Ascending aorta (tissue), 2 donors: ENCODE measurements at regions not wholly inside any gene's neighbourhood (a gene's known extent, or its start where the extent isn't known, plus 50 kb on each side); places are given as distances from the start of the nearest gene placed in this dataset.

Experiments
- DNase-seq, 2 donors: peaks; one replicate each; pipeline ENCODE4 v3.0.0-alpha.2; 2019; ENCODE audit warnings: low spot score in 2 of 2
- H3K27ac ChIP-seq, 2 donors: fragments of 200-600 bp; sonication (generic); one replicate each; pipeline ENCODE4 v1.5.1; 2016 to 2017; ENCODE audit warnings: mild to moderate bottlenecking in 1 of 2
- H3K27me3 ChIP-seq: fragments of 200-600 bp; sonication (generic); one replicate; pipeline ENCODE4 v1.5.1; 2017
- H3K36me3 ChIP-seq, 2 donors: fragments of 200-600 bp; sonication (generic); one replicate each; pipeline ENCODE4 v1.5.1; 2016
- H3K4me1 ChIP-seq, 2 donors: fragments of 200-600 bp; sonication (generic); one replicate each; pipeline ENCODE4 v1.5.1; 2016 to 2017; ENCODE audit warnings: mild to moderate bottlenecking in 1 of 2
- H3K4me3 ChIP-seq, 2 donors: fragments of 200-600 bp; sonication (generic); one replicate each; pipeline ENCODE4 v1.5.1; 2016 to 2017; ENCODE audit warnings: mild to moderate bottlenecking in 1 of 2
- H3K9me3 ChIP-seq, 2 donors: fragments of 200-600 bp; sonication (generic); one replicate each; pipeline ENCODE4 v1.5.1; 2016
- CTCF ChIP-seq, 3 experiments: fragments of 200-600 bp in 2 of 3; fragments of 450-650 bp in 1 of 3; sonication (generic) in 2 of 3; IDR thresholded peaks; one replicate each; pipeline ENCODE4 v1.5.1; 2016 to 2019; ENCODE audit warnings: antibody characterized with exemption in 3 of 3, mild to moderate bottlenecking in 1 of 3, moderate library complexity in 1 of 3
- intact Hi-C: fragments of 100-400 bp; cut with DNase I; formaldehyde crosslinking; loops from one replicate; pipeline ENCODE4 v1.15.1; 2023

GRCh38 chr18:41538751-41539150, 416.3 kb upstream of the PIK3C3 start:
- DNase-seq = no peak
- Histone ChIP-seq H3K36me3 (no peaks in the 10 kb centered on the region), H3K4me1 (no peaks in the 10 kb centered on the region), H3K4me3 (no peak overlapping the region), H3K27me3 (no peaks in the 10 kb centered on the region), H3K27ac (no peak overlapping the region), H3K9me3 (no peaks in the 10 kb centered on the region)
- TF ChIP-seq CTCF (IDR thresholded peaks at IDR 0.05) = no peak
- intact Hi-C loops = no loop called here

GRCh38 chr18:41537666-41538065, 417.4 kb upstream of the PIK3C3 start:
- Histone ChIP-seq H3K27me3 (no peaks in the 10 kb centered on the region), H3K36me3 (no peaks in the 10 kb centered on the region), H3K27ac (no peak overlapping the region), H3K4me3 (no peak overlapping the region), H3K9me3 (no peaks in the 10 kb centered on the region), H3K4me1 (no peaks in the 10 kb centered on the region)
- DNase-seq = no peak
- no peak for TF ChIP-seq CTCF (IDR thresholded peaks at IDR 0.05)
- intact Hi-C loops = no loop called here

- DNase-seq = no peak
- no peaks in the 10 kb centered on the region for H3K9me3 ChIP-seq
- no peak overlapping the region for H3K4me3 ChIP-seq
- intact Hi-C loops = no loop called here
- H3K27ac ChIP-seq = no peak overlapping the region
- no peaks in the 10 kb centered on the region for H3K27me3 ChIP-seq
- TF ChIP-seq CTCF (IDR thresholded peaks at IDR 0.05) = no peak
- H3K4me1 ChIP-seq = no peaks in the 10 kb centered on the region
- H3K36me3 ChIP-seq = no peaks in the 10 kb centered on the region
These were observed 422.5 kb upstream of the PIK3C3 start for GRCh38 chr18:41532344-41533086.

- no peak for TF ChIP-seq CTCF (IDR thresholded peaks at IDR 0.05)
- Histone ChIP-seq H3K27ac (no peak overlapping the region), H3K27me3 (no peaks in the 10 kb centered on the region), H3K36me3 (no peaks in the 10 kb centered on the region), H3K4me3 (no peak overlapping the region), H3K4me1 (no peaks in the 10 kb centered on the region), H3K9me3 (no peaks in the 10 kb centered on the region)
- intact Hi-C loops = no loop called here
- no peak for DNase-seq
These were observed 424.1 kb upstream of the PIK3C3 start for GRCh38 chr18:41530970-41531369.

GRCh38 chr18:41529093-41529492, 425.9 kb upstream of the PIK3C3 start:
- H3K27ac ChIP-seq = no peak overlapping the region
- intact Hi-C loops = no loop called here
- H3K9me3 ChIP-seq = no peaks in the 10 kb centered on the region
- no peak overlapping the region for H3K4me3 ChIP-seq
- no peak for TF ChIP-seq CTCF (IDR thresholded peaks at IDR 0.05)
- no peaks in the 10 kb centered on the region for H3K27me3 ChIP-seq
- H3K4me1 ChIP-seq = no peaks in the 10 kb centered on the region
- no peaks in the 10 kb centered on the region for H3K36me3 ChIP-seq
- no peak for DNase-seq

- DNase-seq = no peak
- Histone ChIP-seq H3K36me3 (no peaks in the 10 kb centered on the region), H3K4me1 (no peaks in the 10 kb centered on the region), H3K27me3 (no peaks in the 10 kb centered on the region), H3K27ac (no peak overlapping the region), H3K9me3 (no peaks in the 10 kb centered on the region), H3K4me3 (no peak overlapping the region)
- intact Hi-C loops = no loop called here
- no peak for TF ChIP-seq CTCF (IDR thresholded peaks at IDR 0.05)
These were observed 429.0 kb upstream of the PIK3C3 start for GRCh38 chr18:41526054-41526453.
